ENCODE measurements at regions not wholly inside any gene's neighbourhood (a gene's known extent, or its start where the extent isn't known, plus 50 kb on each side); places are given as distances from the start of the nearest gene placed in this dataset.

DNA sequence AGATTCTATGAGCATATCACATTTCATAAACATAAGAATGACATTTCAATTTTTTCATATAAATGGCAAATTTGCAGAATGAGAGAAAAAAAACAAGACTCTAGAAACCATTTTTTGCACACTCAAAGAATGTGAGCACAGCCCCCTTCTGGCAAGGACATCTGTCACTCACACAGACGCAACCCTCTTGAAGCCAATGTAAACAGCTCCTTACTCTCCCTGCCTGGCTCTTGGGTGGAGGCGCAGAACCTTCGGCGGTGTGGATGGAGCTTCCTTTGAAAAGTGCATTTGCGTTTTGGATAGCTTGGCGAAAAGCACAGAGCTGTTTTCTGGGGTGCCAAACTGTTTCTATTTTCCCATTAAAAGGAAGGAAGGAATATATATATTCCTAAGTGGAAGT lies 367.6 kb upstream of the TSHZ3 start:
- TF ChIP-seq, protein P1, sequence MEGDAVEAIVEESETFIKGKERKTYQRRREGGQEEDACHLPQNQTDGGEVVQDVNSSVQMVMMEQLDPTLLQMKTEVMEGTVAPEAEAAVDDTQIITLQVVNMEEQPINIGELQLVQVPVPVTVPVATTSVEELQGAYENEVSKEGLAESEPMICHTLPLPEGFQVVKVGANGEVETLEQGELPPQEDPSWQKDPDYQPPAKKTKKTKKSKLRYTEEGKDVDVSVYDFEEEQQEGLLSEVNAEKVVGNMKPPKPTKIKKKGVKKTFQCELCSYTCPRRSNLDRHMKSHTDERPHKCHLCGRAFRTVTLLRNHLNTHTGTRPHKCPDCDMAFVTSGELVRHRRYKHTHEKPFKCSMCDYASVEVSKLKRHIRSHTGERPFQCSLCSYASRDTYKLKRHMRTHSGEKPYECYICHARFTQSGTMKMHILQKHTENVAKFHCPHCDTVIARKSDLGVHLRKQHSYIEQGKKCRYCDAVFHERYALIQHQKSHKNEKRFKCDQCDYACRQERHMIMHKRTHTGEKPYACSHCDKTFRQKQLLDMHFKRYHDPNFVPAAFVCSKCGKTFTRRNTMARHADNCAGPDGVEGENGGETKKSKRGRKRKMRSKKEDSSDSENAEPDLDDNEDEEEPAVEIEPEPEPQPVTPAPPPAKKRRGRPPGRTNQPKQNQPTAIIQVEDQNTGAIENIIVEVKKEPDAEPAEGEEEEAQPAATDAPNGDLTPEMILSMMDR (IDR thresholded peaks at IDR 0.05; ENCODE audit: poor library complexity) = no peak
- TF ChIP-seq EZH2 (IDR thresholded peaks at IDR 0.05; ENCODE audit: borderline replicate concordance) = no peak
